Adrenal gland (tissue), 9 donors: ENCODE measurements at regions not wholly inside any gene's neighbourhood (a gene's known extent, or its start where the extent isn't known, plus 50 kb on each side); places are given as distances from the start of the nearest gene placed in this dataset.

ENCODE experiments used
- DNase-seq, 7 donors: peaks; one replicate each; pipeline ENCODE4 v3.0.0-alpha.2; 2019 to 2020
- H3K27ac ChIP-seq, 5 donors: fragments of 200-600 bp; sonication (generic) in 4 of 5; 1 replicate in 3 of 5; 2 replicates in 2 of 5; pipeline versions ENCODE4 v1.5.1 to v1.8.0; 2016 to 2020; ENCODE audit warnings: mild to moderate bottlenecking in 1 of 5
- H3K27me3 ChIP-seq: fragments of 200-600 bp; 2 replicates; pipeline ENCODE4 v1.8.0; 2021
- H3K36me3 ChIP-seq, 2 donors: fragments of 200-600 bp; replicated peaks in 1 of 2; 1 replicate in 1 of 2; 2 replicates in 1 of 2; pipeline versions ENCODE4 v1.5.1 to v1.8.0; 2018 to 2022
- H3K4me1 ChIP-seq, 2 donors: fragments of 200-600 bp; replicated peaks in 1 of 2; 1 replicate in 1 of 2; 2 replicates in 1 of 2; pipeline versions ENCODE4 v1.5.1 to v1.8.0; 2018 to 2021
- H3K4me3 ChIP-seq, 4 donors: fragments of 200-600 bp; sonication (generic) in 3 of 4; one replicate each; pipeline ENCODE4 v1.5.1; 2016 to 2018
- H3K9me3 ChIP-seq, 3 donors: fragments of 200-600 bp; sonication (generic) in 1 of 3; replicated peaks in 1 of 3; 1 replicate in 2 of 3; 2 replicates in 1 of 3; pipeline versions ENCODE4 v1.5.1 to v1.8.0; 2016 to 2021
- CTCF ChIP-seq, 6 experiments: fragments of 450-650 bp in 4 of 6; fragments of 200-600 bp in 2 of 6; sonication (generic) in 1 of 6; IDR thresholded peaks; 1 replicate in 5 of 6; 2 replicates in 1 of 6; pipeline versions ENCODE4 v1.5.1 to v1.8.0; 2016 to 2021; ENCODE audit warnings: antibody characterized with exemption in 6 of 6, mild to moderate bottlenecking in 2 of 6, moderate library complexity in 1 of 6
- POLR2A ChIP-seq, 2 donors: fragments of 450-650 bp; IDR thresholded peaks; one replicate each; pipeline ENCODE4 v1.6.1; 2017; ENCODE audit warnings: antibody characterized with exemption in 2 of 2, mild to moderate bottlenecking in 2 of 2, moderate library complexity in 1 of 2
- WGBS, 4 donors: extraction: QIAGEN DNeasy Blood & Tissue Kit in 2 of 4; methylation state at CpG; one replicate each; pipeline versions ENCODE4 v1.1.5 to v1.1.7; 2013 to 2017; 5-methylcytosine and 5-hydroxymethylcytosine counted together
- intact Hi-C, 2 donors: fragments of 100-400 bp; cut with DNase I; formaldehyde crosslinking; loops; one replicate each; pipeline versions ENCODE4 v1.14.1 to v1.15.0; 2022 to 2023
- donor health status: healthy with polysubstance abuse.
- donor health status: Bipolar disorder and iron deficiency.
- donor health status: DM: yes; HTN: yes; CAD: no.
- donor health status: DM: no; HTN: no; CAD: no.
- donor health status: DM: no; HTN: no; CAD: no.

GRCh38 chrX:39504227-39504626 is 593.5 kb downstream of the BCOR start:
- no peak overlapping the region for H3K27ac ChIP-seq
- H3K9me3 ChIP-seq, result no peaks in the 10 kb centered on the region
- H3K36me3 ChIP-seq, result no peaks in the 10 kb centered on the region
- WGBS, 4 donors, result 45 to 96% (median 53%) methylated on average over 2 of the region's 2 CpGs
- H3K27me3 ChIP-seq, result peaks cover 6% of the 10 kb centered on the region
- H3K4me1 ChIP-seq, result no peaks in the 10 kb centered on the region
- TF ChIP-seq CTCF (IDR thresholded peaks at IDR 0.05) (no peak), POLR2A (IDR thresholded peaks at IDR 0.05) (no peak)
- no peak overlapping the region for H3K4me3 ChIP-seq
- no peak for DNase-seq
- intact Hi-C loops, result no loop called here

- intact Hi-C loops, result no loop called here
- Histone ChIP-seq H3K36me3 (no peaks in the 10 kb centered on the region), H3K4me1 (no peaks in the 10 kb centered on the region), H3K4me3 (no peak overlapping the region), H3K27me3 (peaks cover 3% of the 10 kb centered on the region), H3K9me3 (no peaks in the 10 kb centered on the region), H3K27ac (no peak overlapping the region)
- no peak for DNase-seq
- WGBS, 4 donors, result 47 to 85% (median 59%) methylated on average over 2 to 5 of the region's 5 CpGs
- TF ChIP-seq CTCF (IDR thresholded peaks at IDR 0.05) (no peak), POLR2A (IDR thresholded peaks at IDR 0.05) (no peak)
Observed at GRCh38 chrX:39504850-39505259, 592.9 kb downstream of the BCOR start.

- Histone ChIP-seq H3K4me3 (no peak overlapping the region), H3K27me3 (peaks cover 3% of the 10 kb centered on the region), H3K4me1 (no peaks in the 10 kb centered on the region), H3K27ac (no peak overlapping the region), H3K36me3 (no peaks in the 10 kb centered on the region), H3K9me3 (no peaks in the 10 kb centered on the region)
- 75 to 93% (median 85%) methylated on average over 9 of the region's 9 CpGs for WGBS, 4 donors
- DNase-seq, result no peak
- intact Hi-C loops, result no loop called here
- TF ChIP-seq CTCF (IDR thresholded peaks at IDR 0.05) (no peak), POLR2A (IDR thresholded peaks at IDR 0.05) (no peak)
Observed at GRCh38 chrX:39506131-39506530, 591.6 kb downstream of the BCOR start.

- no peaks in the 10 kb centered on the region for H3K36me3 ChIP-seq
- H3K9me3 ChIP-seq, result no peaks in the 10 kb centered on the region
- whole genome bisulfite sequencing, 4 donors, result 82 to 94% (median 90%) methylated on average over 4 to 8 of the region's 8 CpGs
- H3K27ac ChIP-seq, result no peak overlapping the region
- no peak for DNase-seq
- H3K4me1 ChIP-seq, result no peaks in the 10 kb centered on the region
- TF ChIP-seq CTCF (IDR thresholded peaks at IDR 0.05) (no peak), POLR2A (IDR thresholded peaks at IDR 0.05) (no peak)
- intact Hi-C loops, result no loop called here
- H3K4me3 ChIP-seq, result no peak overlapping the region
- peaks cover 3% of the 10 kb centered on the region for H3K27me3 ChIP-seq
Observed at GRCh38 chrX:39507034-39507433, 590.7 kb downstream of the BCOR start.
